Muscle layer of duodenum (tissue), 2 donors: ENCODE measurements at regions not wholly inside any gene's neighbourhood (a gene's known extent, or its start where the extent isn't known, plus 50 kb on each side); places are given as distances from the start of the nearest gene placed in this dataset.

Experiments used
- H3K27ac ChIP-seq: one replicate; pipeline ENCODE4 v1.7.0; 2013; ENCODE audit warnings: mild to moderate bottlenecking, low read length
- H3K27me3 ChIP-seq: one replicate; pipeline ENCODE4 v1.7.0; 2013; ENCODE audit warnings: low read depth, mild to moderate bottlenecking, control low read depth, low read length
- H3K36me3 ChIP-seq, 2 donors: one replicate each; pipeline ENCODE4 v1.7.0; 2013; ENCODE audit warnings: low read length in 2 of 2, control low read depth in 1 of 2, mild to moderate bottlenecking in 1 of 2; ENCODE audit not compliant: insufficient read depth in 2 of 2, control insufficient read depth in 1 of 2
- H3K4me1 ChIP-seq, 2 donors: one replicate each; pipeline ENCODE4 v1.7.0; 2013; ENCODE audit warnings: low read length in 2 of 2, mild to moderate bottlenecking in 2 of 2, control low read depth in 1 of 2, moderate library complexity in 1 of 2; ENCODE audit not compliant: insufficient read depth in 2 of 2, control insufficient read depth in 1 of 2
- H3K4me3 ChIP-seq, 2 donors: one replicate each; pipeline ENCODE4 v1.7.0; 2013; ENCODE audit warnings: low read length in 2 of 2, low read depth in 1 of 2, mild to moderate bottlenecking in 1 of 2
- H3K9me3 ChIP-seq, 2 donors: one replicate each; pipeline ENCODE4 v1.7.0; 2013; ENCODE audit warnings: low read length in 2 of 2, control low read depth in 1 of 2, mild to moderate bottlenecking in 1 of 2; ENCODE audit not compliant: control insufficient read depth in 1 of 2
- donor health status: healthy.

GRCh38 chr18:61724532-61724931, 168.3 kb downstream of the RNF152 start:
- H3K36me3 ChIP-seq, result no peaks in the 10 kb centered on the region
- H3K27me3 ChIP-seq, result no peaks in the 10 kb centered on the region
- H3K4me1 ChIP-seq, result no peaks in the 10 kb centered on the region
- peaks cover 0 to 3% of the 10 kb centered on the region in 2 donors for H3K9me3 ChIP-seq
- no peak overlapping the region for H3K4me3 ChIP-seq
- H3K27ac ChIP-seq, result no peak overlapping the region

DNA sequence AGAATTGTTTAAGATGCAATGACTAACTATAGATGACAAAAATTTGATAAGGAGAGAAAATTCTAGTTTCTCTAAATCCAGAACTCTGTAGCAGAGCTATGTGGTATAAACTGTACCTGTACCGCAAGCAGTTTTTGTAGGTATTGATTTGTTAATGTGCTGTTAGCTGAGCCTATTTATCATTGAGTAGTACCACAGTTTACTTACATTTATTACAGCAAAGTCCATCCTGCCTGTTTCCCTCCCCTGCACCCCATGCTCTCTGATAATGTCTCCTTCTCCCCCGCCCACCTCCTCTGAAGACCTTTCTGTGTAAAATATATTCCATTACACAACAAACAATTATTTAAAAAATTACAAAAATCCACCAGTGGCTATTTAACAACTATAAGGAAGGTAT, 170.6 kb downstream of the RNF152 start:
- Histone ChIP-seq H3K4me1 (no peaks in the 10 kb centered on the region), H3K36me3 (no peaks in the 10 kb centered on the region), H3K27ac (no peak overlapping the region), H3K27me3 (no peaks in the 10 kb centered on the region), H3K4me3 (no peak overlapping the region), H3K9me3 (peaks cover 0 to 3% of the 10 kb centered on the region in 2 donors)

- Histone ChIP-seq H3K4me1 (no peaks in the 10 kb centered on the region), H3K36me3 (no peaks in the 10 kb centered on the region), H3K27ac (no peak overlapping the region), H3K9me3 (no peaks in the 10 kb centered on the region), H3K4me3 (no peak overlapping the region), H3K27me3 (no peaks in the 10 kb centered on the region)
These were observed 172.3 kb downstream of the RNF152 start for GRCh38 chr18:61720496-61720895.

DNA sequence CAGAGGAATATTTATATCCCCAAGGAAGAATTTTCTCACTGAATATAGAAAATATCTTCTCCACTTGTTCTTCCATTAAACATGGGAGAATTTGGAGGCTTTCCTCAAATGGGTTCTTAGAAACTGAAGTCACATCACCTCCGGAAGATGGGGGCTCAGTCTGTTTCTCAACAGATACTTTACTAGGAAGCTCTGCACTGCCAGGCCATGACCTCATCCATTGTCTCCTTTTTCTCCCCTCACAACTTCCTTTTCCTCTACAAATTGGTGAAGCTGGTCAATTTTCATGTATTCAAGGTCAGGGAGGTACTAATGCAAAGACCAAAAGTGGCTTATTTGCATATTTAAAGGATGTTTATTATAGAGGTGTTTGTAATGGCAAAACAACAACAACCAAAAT, 173.1 kb downstream of the RNF152 start:
- Histone ChIP-seq H3K4me1 (no peaks in the 10 kb centered on the region), H3K27ac (no peak overlapping the region), H3K27me3 (no peaks in the 10 kb centered on the region), H3K36me3 (no peaks in the 10 kb centered on the region), H3K9me3 (no peaks in the 10 kb centered on the region), H3K4me3 (no peak overlapping the region)

GRCh38 chr18:61718944-61719343, 173.9 kb downstream of the RNF152 start:
- no peak overlapping the region for H3K4me3 ChIP-seq
- H3K4me1 ChIP-seq, result no peaks in the 10 kb centered on the region
- H3K27ac ChIP-seq, result no peak overlapping the region
- no peaks in the 10 kb centered on the region for H3K36me3 ChIP-seq
- H3K9me3 ChIP-seq, result no peaks in the 10 kb centered on the region
- H3K27me3 ChIP-seq, result no peaks in the 10 kb centered on the region

DNA sequence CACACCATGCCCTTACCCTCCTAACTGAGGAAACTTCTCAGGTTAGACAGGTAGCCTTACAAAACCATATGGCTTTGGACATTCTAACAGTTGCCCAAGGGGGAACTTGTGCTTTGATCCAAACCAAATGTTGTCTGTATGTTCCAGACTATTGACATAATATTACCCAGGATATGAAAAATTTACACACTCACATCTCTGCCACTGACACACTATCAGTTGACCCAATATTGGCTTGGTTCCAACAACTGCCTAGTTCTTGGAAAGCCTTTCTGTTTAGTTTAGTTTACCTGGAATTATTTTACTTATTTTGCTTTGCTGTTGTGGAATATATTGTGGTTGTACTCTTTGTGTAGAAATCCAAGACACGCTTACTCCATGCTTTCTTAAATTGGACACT, 178.4 kb downstream of the RNF152 start:
- H3K36me3 ChIP-seq, result no peaks in the 10 kb centered on the region
- H3K9me3 ChIP-seq, result no peaks in the 10 kb centered on the region
- no peaks in the 10 kb centered on the region for H3K27me3 ChIP-seq
- H3K4me3 ChIP-seq, result no peak overlapping the region
- H3K4me1 ChIP-seq, result no peaks in the 10 kb centered on the region
- H3K27ac ChIP-seq, result no peak overlapping the region

DNA sequence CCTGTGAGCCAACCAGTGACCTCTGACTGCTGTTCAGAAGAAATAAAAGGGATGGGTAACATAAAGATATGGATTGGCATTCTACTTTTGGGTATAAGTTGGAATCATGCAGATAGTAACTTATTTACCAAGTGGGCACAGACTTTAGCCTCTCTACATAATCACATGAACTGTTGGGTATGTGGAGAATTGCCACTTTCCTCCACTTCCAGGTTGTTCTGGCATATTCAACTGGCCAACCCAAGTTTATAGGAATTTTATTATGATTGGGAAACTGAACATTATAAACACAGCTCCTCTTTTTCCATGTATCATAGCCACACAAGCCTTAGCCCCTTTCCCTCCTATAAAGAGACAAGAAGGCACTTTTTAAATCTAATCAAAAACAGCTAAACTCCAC, 179.3 kb downstream of the RNF152 start:
- Histone ChIP-seq H3K9me3 (no peaks in the 10 kb centered on the region), H3K27me3 (no peaks in the 10 kb centered on the region), H3K4me3 (no peak overlapping the region), H3K4me1 (no peaks in the 10 kb centered on the region), H3K27ac (no peak overlapping the region), H3K36me3 (no peaks in the 10 kb centered on the region)

- Histone ChIP-seq H3K9me3 (no peaks in the 10 kb centered on the region), H3K4me3 (no peak overlapping the region), H3K27me3 (no peaks in the 10 kb centered on the region), H3K36me3 (no peaks in the 10 kb centered on the region), H3K4me1 (no peaks in the 10 kb centered on the region), H3K27ac (no peak overlapping the region)
These were observed 182.7 kb downstream of the RNF152 start for GRCh38 chr18:61710082-61710620.

GRCh38 chr18:61706276-61706915, 186.4 kb downstream of the RNF152 start:
- Histone ChIP-seq H3K4me1 (no peaks in the 10 kb centered on the region), H3K27me3 (no peaks in the 10 kb centered on the region), H3K4me3 (no peak overlapping the region), H3K27ac (no peak overlapping the region), H3K9me3 (no peaks in the 10 kb centered on the region), H3K36me3 (no peaks in the 10 kb centered on the region)

DNA sequence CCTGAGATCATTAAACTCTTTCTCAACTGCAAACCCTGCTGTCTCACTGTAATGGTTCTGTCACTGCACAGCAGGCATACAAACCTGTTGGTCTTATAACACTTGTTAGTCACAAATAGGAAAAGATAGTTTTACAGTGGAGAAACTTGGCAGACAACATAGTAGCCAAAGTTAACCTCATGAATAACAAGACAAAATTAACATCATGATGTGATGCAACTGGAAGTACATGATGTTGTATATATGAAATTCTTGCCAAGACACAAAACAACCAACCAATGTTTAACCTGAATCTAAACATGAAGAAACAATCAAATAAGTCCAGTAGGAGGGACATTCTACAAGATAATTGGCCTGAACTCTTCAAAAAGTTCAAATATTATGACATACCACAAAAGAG, 189.3 kb downstream of the RNF152 start:
- H3K27ac ChIP-seq, result no peak overlapping the region
- no peaks in the 10 kb centered on the region for H3K27me3 ChIP-seq
- H3K36me3 ChIP-seq, result no peaks in the 10 kb centered on the region
- H3K4me3 ChIP-seq, result no peak overlapping the region
- H3K9me3 ChIP-seq, result no peaks in the 10 kb centered on the region
- H3K4me1 ChIP-seq, result no peaks in the 10 kb centered on the region

DNA sequence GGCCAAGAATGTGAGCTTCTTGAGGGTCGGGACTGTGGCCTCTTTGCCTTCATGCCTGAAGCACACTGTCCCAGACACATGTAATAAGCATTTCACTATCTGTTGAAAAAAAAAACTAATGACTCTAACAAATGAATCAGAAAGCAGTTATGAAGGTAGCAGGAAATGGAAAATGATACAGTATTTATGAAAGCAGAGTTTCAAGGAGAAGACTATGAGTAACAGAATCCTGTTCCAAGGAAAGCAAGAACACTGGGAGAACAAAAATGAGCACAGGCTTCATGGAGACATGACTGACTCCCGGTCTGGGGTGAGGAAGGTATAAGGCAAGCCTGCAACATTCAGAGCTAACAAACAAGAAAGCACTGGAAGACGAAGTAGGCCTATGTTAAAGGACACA, 190.8 kb downstream of the RNF152 start:
- no peak overlapping the region for H3K4me3 ChIP-seq
- no peaks in the 10 kb centered on the region for H3K4me1 ChIP-seq
- no peaks in the 10 kb centered on the region for H3K27me3 ChIP-seq
- H3K9me3 ChIP-seq, result no peaks in the 10 kb centered on the region
- H3K27ac ChIP-seq, result no peak overlapping the region
- no peaks in the 10 kb centered on the region for H3K36me3 ChIP-seq
